Suprapubic skin (tissue), 4 donors: ENCODE measurements at regions not wholly inside any gene's neighbourhood (a gene's known extent, or its start where the extent isn't known, plus 50 kb on each side); places are given as distances from the start of the nearest gene placed in this dataset.

Experiments
- DNase-seq, 2 donors: peaks; one replicate each; pipeline ENCODE4 v3.0.0-alpha.2; 2019; ENCODE audit warnings: low spot score in 2 of 2
- H3K27ac ChIP-seq: fragments of 200-600 bp; sonication (generic); one replicate; pipeline ENCODE4 v1.5.1; 2019
- H3K27me3 ChIP-seq: fragments of 200-600 bp; sonication (generic); one replicate; pipeline ENCODE4 v1.5.1; 2019
- H3K36me3 ChIP-seq: fragments of 200-600 bp; sonication (generic); one replicate; pipeline ENCODE4 v1.5.1; 2019
- H3K4me1 ChIP-seq: fragments of 200-600 bp; sonication (generic); one replicate; pipeline ENCODE4 v1.5.1; 2019
- H3K4me3 ChIP-seq: fragments of 200-600 bp; sonication (generic); one replicate; pipeline ENCODE4 v1.5.1; 2019; ENCODE audit warnings: mild to moderate bottlenecking
- H3K9me3 ChIP-seq: fragments of 200-600 bp; sonication (generic); one replicate; pipeline ENCODE4 v1.5.1; 2019
- EP300 ChIP-seq: sonication (generic); formaldehyde crosslinking; IDR thresholded peaks from one replicate; pipeline ENCODE4 v1.6.1; 2017; ENCODE audit warnings: antibody characterized with exemption
- POLR2A ChIP-seq, 2 donors: fragments of 450-650 bp; IDR thresholded peaks; one replicate each; pipeline ENCODE4 v1.6.1; 2017; ENCODE audit warnings: antibody characterized with exemption in 2 of 2, mild to moderate bottlenecking in 2 of 2, moderate library complexity in 2 of 2
- POLR2AphosphoS5 ChIP-seq, 3 donors: sonication (generic); formaldehyde crosslinking; IDR thresholded peaks; one replicate each; pipeline ENCODE4 v1.6.1; 2017; ENCODE audit warnings: antibody characterized with exemption in 3 of 3
- WGBS: methylation state at CpG from one replicate; pipeline ENCODE4 v1.1.5; 2018; 5-methylcytosine and 5-hydroxymethylcytosine counted together
- TF ChIP-seq, protein P1 (sequence below), 2 donors: fragments of 200-600 bp in 1 of 2; fragments of 450-650 bp in 1 of 2; sonication (generic) in 1 of 2; IDR thresholded peaks; one replicate each; pipeline ENCODE4 v1.5.1; 2016 to 2019; ENCODE audit warnings: antibody characterized with exemption in 2 of 2, mild to moderate bottlenecking in 1 of 2, moderate library complexity in 1 of 2

DNA sequence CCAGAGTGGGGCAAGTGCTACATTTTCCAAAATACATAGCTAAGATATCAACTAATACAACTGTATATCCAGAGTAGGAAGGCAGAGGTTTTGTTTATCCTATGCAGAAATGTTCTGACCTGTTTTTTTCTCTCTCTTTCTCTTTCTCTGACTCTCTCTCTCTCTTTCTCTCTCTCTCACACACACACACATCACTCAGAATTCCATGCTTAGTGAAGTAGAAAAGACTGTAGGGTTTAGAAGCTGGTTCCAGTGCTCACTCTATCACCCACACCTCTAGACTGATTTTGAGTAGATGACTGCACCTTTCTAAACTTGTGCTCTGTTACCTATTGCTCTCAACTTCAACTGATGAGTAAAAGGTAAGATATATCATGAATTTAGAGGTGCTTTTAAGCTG is 356.7 kb downstream of the LRIG3 start:
- Histone ChIP-seq H3K9me3 (no peaks in the 10 kb centered on the region), H3K36me3 (no peaks in the 10 kb centered on the region), H3K27me3 (no peaks in the 10 kb centered on the region), H3K4me1 (no peaks in the 10 kb centered on the region), H3K4me3 (no peak overlapping the region), H3K27ac (no peak overlapping the region)
- TF ChIP-seq EP300 (no peak), POLR2AphosphoS5 (IDR thresholded peaks at IDR 0.05) (no peak), POLR2A (IDR thresholded peaks at IDR 0.05) (no peak)
- TF ChIP-seq, protein P1, sequence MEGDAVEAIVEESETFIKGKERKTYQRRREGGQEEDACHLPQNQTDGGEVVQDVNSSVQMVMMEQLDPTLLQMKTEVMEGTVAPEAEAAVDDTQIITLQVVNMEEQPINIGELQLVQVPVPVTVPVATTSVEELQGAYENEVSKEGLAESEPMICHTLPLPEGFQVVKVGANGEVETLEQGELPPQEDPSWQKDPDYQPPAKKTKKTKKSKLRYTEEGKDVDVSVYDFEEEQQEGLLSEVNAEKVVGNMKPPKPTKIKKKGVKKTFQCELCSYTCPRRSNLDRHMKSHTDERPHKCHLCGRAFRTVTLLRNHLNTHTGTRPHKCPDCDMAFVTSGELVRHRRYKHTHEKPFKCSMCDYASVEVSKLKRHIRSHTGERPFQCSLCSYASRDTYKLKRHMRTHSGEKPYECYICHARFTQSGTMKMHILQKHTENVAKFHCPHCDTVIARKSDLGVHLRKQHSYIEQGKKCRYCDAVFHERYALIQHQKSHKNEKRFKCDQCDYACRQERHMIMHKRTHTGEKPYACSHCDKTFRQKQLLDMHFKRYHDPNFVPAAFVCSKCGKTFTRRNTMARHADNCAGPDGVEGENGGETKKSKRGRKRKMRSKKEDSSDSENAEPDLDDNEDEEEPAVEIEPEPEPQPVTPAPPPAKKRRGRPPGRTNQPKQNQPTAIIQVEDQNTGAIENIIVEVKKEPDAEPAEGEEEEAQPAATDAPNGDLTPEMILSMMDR (IDR thresholded peaks at IDR 0.05) = no peak
- no peak for DNase-seq

DNA sequence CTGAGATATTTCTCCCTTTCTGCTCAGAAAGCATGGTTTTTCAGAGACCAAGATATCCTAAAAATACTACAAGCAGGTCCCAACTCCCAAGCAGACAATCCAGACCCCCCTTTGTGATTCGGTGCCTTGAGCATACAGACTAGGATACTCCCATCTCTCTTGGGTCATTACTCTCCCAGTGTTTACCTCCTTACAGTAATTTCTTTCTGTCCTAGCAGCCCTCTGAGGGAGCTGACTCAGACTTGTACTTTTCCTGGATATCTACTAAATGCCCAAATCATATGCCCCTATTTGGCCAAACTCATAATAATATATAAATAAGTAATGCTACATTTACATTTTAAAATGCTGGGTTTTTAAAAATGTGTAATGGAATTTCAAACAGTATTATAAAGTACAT is 355.6 kb downstream of the LRIG3 start:
- Histone ChIP-seq H3K4me1 (no peaks in the 10 kb centered on the region), H3K36me3 (no peaks in the 10 kb centered on the region), H3K27me3 (no peaks in the 10 kb centered on the region), H3K27ac (no peak overlapping the region), H3K4me3 (no peak overlapping the region), H3K9me3 (no peaks in the 10 kb centered on the region)
- 67% methylated on average over 1 of the region's 1 CpG for WGBS
- no peak for DNase-seq
- TF ChIP-seq, protein P1 (IDR thresholded peaks at IDR 0.05) = no peak
- TF ChIP-seq EP300 = no peak
- no peak for TF ChIP-seq POLR2A (IDR thresholded peaks at IDR 0.05)
- TF ChIP-seq POLR2AphosphoS5 (IDR thresholded peaks at IDR 0.05) = no peak

DNA sequence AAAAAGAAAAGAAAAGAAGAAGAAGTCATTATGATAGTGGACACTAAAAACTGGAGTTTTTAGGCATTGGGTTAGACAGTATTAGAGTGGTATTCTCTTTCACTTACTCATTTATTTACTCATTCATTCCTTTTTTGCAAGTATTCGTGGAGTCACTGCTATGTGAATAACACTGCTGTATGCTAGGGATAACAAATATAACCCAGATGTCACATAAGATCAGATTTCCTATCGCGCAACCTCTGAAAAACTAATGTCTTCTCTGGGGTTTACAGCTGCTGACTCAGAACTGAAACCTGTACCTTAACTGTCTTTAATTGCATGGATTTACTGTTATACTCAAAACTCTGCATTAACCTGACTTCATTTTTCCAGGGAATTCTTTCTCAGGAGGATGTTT is 353.7 kb downstream of the LRIG3 start:
- 85% methylated on average over 3 of the region's 3 CpGs for WGBS
- H3K4me3 ChIP-seq = no peak overlapping the region
- H3K36me3 ChIP-seq = no peaks in the 10 kb centered on the region
- no peak for DNase-seq
- no peaks in the 10 kb centered on the region for H3K27me3 ChIP-seq
- no peaks in the 10 kb centered on the region for H3K9me3 ChIP-seq
- no peak overlapping the region for H3K27ac ChIP-seq
- no peak for TF ChIP-seq EP300
- TF ChIP-seq, protein P1 (IDR thresholded peaks at IDR 0.05) = no peak
- TF ChIP-seq POLR2AphosphoS5 (IDR thresholded peaks at IDR 0.05) = no peak
- no peak for TF ChIP-seq POLR2A (IDR thresholded peaks at IDR 0.05)
- no peaks in the 10 kb centered on the region for H3K4me1 ChIP-seq

DNA sequence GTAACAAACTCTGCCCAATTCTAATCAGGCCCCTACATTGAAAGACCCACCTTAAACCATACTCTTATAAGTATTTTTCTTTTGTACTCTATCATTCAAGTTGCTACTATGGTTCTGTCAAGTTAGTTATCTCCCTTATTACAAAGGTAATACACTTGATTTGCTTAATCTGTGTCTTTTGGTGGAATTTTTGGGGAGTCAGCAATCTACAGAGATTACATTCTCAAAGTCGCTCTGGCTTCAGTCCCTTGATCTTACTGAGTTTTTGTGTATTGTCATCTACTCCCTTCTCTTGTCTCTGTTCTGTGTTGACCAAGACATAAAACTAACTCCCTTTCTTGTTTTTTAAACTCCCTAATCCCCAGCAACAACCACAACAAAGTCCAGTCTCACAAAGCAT is 353.1 kb downstream of the LRIG3 start:
- no peak overlapping the region for H3K4me3 ChIP-seq
- no peak overlapping the region for H3K27ac ChIP-seq
- no peaks in the 10 kb centered on the region for H3K4me1 ChIP-seq
- H3K9me3 ChIP-seq = no peaks in the 10 kb centered on the region
- H3K36me3 ChIP-seq = no peaks in the 10 kb centered on the region
- no peak for DNase-seq
- TF ChIP-seq EP300 = no peak
- no peak for TF ChIP-seq POLR2A (IDR thresholded peaks at IDR 0.05)
- TF ChIP-seq, protein P1 (IDR thresholded peaks at IDR 0.05) = no peak
- no peak for TF ChIP-seq POLR2AphosphoS5 (IDR thresholded peaks at IDR 0.05)
- WGBS = 97% methylated on average over 1 of the region's 1 CpG
- H3K27me3 ChIP-seq = no peaks in the 10 kb centered on the region

DNA sequence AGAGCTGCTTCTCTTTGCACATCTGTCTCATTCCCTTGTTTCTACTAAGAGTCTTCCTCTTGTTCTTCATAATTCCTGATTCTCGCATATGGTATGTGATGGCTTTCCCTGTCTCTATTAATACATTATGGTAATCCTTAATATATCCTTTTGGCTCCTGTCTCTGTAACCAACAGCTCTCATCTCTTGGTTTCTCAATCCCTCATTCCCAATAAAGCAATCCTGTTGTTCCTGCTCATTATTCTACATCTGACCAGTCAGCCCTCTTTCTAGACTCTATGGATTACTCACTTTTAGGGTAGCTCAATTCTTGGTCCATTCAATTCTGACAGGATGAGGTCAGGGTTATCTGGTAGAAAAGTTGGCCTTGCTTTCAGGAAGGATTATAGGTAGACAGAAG is 349.9 kb downstream of the LRIG3 start:
- WGBS = 96% methylated on average over 1 of the region's 1 CpG
- no peak overlapping the region for H3K4me3 ChIP-seq
- no peaks in the 10 kb centered on the region for H3K36me3 ChIP-seq
- H3K27ac ChIP-seq = no peak overlapping the region
- no peak for DNase-seq
- no peaks in the 10 kb centered on the region for H3K9me3 ChIP-seq
- H3K4me1 ChIP-seq = peaks cover 2% of the 10 kb centered on the region
- no peak for TF ChIP-seq POLR2A (IDR thresholded peaks at IDR 0.05)
- TF ChIP-seq POLR2AphosphoS5 (IDR thresholded peaks at IDR 0.05) = no peak
- no peak for TF ChIP-seq EP300
- TF ChIP-seq, protein P1 (IDR thresholded peaks at IDR 0.05) = no peak
- H3K27me3 ChIP-seq = no peaks in the 10 kb centered on the region
